Activated CD4-positive, alpha-beta T cell treated with anti-CD3 and anti-CD28 coated beads, Interleukin-2, amount 50 U/mL, for 4 hours (primary cell): ENCODE measurements at regions not wholly inside any gene's neighbourhood (a gene's known extent, or its start where the extent isn't known, plus 50 kb on each side); places are given as distances from the start of the nearest gene placed in this dataset.
"Not testable (repeated sequence)": the region's sequence is repeated elsewhere in the genome, so short reads cannot be mapped to it uniquely, and the experiment has no call there.

Source experiments
- DNase-seq, 2 experiments: peaks; one replicate each; pipeline ENCODE4 v3.0.0-alpha.2; 2020

- DNase-seq, result no peak
Observed at GRCh38 chr5:159657298-159657697, 259.0 kb upstream of the ADRA1B start.

DNA sequence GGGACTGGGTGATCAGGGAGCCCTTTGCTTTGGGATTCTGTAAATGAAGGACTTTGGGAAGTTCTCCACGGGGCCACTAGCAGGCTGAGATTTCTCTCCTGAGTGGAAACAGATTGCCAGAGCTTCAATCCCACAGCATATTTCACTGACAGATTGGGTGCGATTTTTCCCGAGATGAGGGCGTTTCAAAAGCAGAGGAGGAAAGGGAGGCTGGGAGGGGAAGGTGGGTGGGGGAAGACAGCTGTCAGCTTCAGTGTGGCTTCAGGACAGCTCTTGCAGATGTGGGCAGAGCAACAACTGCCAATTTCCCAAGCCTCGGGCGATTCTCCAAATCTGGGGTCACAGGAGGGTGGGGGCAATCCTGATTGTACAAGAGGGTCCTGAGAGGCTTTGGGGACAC, 258.5 kb upstream of the ADRA1B start:
- no peak for DNase-seq

DNA sequence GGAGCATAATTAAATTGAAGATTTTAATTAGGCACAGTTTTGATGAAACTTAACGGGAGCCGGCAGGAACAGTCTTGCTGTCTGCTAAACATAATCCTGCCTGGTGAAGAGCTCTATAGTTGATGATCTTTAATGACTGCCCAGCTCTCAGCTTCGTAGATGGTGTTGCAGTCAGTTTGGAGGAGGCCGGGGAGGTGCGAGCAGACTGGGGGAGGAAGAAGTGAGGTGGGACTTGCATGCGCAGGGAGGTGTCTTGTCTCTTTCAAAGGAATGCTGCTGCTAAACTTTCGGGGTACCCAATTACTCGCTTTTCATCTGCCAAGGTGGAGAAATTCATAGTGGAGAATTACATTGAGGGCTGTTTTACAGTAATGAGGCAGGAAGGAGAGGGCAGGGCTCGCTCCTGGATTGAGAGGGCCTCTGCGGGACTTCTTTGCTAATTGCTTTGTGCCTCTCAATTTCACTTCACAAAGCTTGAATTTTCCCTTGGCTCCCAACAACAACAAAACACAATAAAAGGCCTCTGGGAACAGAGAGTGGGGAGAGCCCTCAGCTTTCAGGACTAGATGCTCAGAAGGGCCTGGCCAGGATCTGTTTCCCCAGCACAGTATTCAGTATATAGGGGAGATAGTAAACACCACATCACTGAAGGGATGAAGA, 257.9 kb upstream of the ADRA1B start:
- no peak for DNase-seq

GRCh38 chr5:159660401-159660800, 255.9 kb upstream of the ADRA1B start:
- no peak for DNase-seq

GRCh38 chr5:159663986-159664385, 252.3 kb upstream of the ADRA1B start:
- no peak for DNase-seq

DNA sequence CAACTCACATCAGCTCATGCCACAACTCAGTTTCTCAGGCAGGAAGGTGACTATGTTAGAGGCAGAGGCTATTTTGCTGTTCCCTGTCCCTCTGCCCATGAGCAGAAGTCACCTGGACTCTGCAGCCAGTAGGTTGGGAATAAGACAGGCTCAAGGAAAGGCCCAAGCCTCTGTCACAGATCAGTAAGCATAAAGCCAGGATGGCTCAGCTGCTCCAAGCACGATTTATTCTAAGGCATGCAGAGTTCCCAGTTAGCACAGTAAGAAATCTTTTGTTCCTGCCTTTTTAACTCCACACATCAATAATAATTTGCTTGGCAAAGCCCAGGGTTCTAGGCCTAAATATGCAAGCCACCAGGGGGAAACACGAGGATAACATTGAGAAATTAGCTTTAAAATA, 249.0 kb upstream of the ADRA1B start:
- no peak for DNase-seq

- no peak for DNase-seq
Observed at GRCh38 chr5:159668556-159668955, 247.7 kb upstream of the ADRA1B start.

GRCh38 chr5:159669559-159669958, 246.7 kb upstream of the ADRA1B start:
- no peak for DNase-seq

DNA sequence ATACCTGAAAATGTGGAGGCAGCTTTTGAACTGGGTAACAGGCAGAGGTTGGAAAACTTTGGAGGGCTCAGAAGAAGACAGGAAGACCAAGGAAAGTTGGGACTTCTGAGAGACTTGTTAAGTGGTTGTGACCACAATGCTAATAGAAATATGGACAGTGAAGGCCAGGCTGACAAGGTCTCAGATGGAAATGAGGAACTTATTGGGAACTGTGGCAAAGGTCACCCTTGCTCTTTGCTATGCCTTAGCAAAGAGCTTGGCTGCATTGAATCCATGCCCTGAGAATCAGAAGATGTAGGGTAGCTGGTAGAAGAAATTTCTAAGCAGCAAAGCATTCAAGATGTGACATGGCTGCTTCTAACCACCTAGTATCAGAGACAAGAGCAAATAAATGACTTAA, 244.4 kb upstream of the ADRA1B start:
- DNase-seq, result no peak

DNA sequence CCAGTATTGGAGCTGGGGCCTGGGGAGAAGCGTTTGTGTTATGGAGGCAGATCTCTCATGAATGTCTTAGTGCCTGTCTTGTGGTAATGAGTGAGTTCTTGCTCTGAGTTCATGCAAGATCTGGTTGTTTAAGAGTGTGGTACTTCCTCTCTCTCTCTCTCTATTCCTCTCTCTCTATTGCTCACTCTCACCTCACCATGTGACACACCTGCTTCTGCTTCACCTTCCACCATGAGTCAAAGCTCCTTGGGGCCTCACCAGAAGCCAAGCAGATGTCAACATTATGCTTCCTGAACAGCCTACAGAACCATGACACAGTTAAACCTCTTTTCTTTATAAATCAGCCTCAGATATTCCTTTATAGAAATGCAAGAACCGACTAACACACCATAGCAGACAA, 242.7 kb upstream of the ADRA1B start:
- no peak for DNase-seq

GRCh38 chr5:159678657-159679392, 237.5 kb upstream of the ADRA1B start:
- DNase-seq, result no peak

- no peak for DNase-seq
Observed at GRCh38 chr5:159680095-159680494, 236.2 kb upstream of the ADRA1B start.

- no peak for DNase-seq
Observed at GRCh38 chr5:159681661-159682060, 234.6 kb upstream of the ADRA1B start.

GRCh38 chr5:159682623-159683022, 233.7 kb upstream of the ADRA1B start:
- DNase-seq, result no peak

- DNase-seq, result not testable (repeated sequence)
Observed at GRCh38 chr5:159687892-159688291, 228.4 kb upstream of the ADRA1B start.

DNA sequence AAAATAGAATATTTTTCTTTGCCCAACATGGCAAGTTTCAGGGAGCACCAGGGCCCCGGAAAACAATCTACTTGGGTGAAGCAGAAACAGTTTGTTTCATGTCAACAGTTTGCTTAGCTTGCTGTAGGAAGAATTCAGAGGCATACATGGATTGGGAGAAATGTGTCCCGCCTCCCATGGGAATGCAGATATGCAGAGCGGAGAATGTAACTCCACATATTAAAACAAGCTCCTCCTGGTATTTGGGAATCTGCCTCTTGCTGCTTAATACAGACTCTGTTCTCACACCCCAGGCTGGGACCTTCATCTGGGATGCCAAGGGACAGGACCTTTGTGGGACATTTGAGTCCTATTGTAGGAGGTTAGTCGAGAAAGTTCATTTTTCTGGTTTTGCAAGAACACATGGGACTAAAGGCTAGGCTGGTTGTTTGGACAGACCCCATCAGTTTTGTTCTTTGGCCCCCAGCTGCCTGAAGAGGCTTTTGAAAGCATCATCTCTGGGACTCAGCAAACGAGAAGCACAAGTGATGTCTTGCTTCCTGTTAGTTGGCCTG, 220.5 kb upstream of the ADRA1B start:
- no peak for DNase-seq

- no peak for DNase-seq
Observed at GRCh38 chr5:159697530-159697929, 218.8 kb upstream of the ADRA1B start.

DNA sequence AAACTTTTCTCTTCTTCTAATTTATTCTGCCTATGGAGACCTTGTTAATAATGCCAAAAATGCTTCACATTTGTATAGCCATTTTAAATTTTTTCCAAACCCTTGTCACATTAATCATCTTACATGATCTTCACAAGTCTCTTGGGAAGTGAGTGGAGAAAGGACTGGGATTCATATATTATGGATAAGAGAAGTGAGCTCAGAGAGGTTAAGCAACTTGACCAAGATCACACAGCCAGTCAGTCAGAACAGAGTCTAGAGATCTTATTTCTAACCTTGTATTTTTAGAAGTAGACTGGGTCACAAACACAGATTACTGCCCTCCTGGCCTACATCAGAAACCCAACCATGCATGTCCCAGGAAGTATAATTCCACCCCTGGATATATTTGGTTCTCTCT, 218.0 kb upstream of the ADRA1B start:
- no peak for DNase-seq

DNA sequence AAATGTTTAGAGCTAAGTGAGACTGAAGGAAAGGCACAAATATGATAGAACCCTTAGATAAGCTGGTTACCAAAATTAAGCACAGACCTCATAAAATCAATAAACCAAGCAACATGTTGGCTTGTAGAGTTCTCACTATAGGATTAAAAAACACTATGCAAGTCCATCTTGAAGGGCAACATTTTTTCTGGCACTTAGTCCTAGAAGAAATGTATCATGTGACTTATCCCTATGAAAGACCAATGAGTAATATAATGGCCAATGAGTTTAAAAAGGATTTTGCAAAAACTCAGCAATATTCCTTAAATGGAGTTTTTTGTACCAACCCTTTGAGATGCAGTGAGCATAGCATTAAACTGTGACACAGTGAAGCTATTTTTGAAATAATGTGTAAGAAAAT, 216.3 kb upstream of the ADRA1B start:
- DNase-seq, result no peak

DNA sequence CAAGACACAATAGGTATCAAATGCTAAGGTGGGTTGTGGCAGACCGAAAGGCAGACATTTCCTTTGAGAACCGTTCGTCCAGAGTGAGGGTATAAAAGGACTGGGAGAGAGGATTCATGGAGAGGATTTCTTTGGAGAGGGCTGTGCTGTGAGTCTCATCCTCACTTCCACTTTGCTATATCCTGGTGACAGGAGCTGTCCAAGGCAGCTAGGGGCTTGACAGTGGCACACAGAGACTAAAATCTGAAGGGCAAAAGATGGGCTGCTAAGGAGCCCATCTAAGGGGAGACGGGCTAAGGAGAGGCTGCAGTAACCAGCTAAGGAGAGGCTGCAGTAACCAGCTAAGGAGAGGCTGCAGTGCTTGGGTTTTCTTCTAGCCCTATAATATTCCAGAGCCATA, 214.0 kb upstream of the ADRA1B start:
- DNase-seq, result no peak

DNA sequence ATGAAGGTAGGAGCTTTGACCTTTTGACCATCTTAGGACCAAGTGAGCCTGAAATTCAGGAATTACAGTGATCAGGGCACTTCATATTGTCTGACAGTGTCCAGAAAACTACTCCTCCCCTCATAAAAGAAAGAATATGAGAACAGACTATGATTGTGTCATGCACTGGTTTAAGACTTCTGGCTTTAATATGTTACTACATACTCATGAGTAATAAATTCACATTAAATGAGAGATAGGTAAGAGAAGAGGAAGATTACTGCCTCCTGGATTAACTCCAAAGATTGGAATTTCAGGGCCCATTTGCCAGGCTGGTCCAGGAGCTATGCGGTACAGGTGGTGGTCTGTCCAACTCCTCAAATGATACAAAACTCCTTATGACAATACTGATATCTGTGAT, 213.5 kb upstream of the ADRA1B start:
- DNase-seq, result no peak

GRCh38 chr5:159704160-159704559, 212.1 kb upstream of the ADRA1B start:
- no peak for DNase-seq

DNA sequence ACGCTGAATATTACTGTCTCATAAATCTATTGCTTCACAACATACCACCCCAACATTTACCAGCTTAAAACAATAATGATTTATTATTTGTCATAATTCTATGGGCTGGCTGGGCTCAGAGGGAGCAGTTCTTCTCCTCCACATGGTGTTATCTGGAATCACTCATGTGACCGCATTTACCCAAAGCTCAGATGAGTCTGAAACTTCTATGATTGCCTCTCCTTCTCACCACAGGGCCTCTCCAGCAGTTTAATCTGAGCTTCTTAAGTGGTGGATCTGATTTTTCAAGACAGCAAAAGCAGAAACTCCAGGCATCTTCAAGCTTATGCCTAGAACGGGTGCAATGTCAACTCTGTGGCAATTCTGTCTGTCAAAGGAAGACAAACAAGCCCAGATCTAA, 210.3 kb upstream of the ADRA1B start:
- no peak for DNase-seq

GRCh38 chr5:159708090-159708489, 208.2 kb upstream of the ADRA1B start:
- DNase-seq, result no peak

GRCh38 chr5:159712672-159713071, 203.6 kb upstream of the ADRA1B start:
- no peak for DNase-seq
